Large intestine (tissue), 3 donors: ENCODE measurements at regions not wholly inside any gene's neighbourhood (a gene's known extent, or its start where the extent isn't known, plus 50 kb on each side); places are given as distances from the start of the nearest gene placed in this dataset.

ENCODE experiments used
- DNase-seq, 2 donors: peaks; one replicate each; pipeline versions ENCODE4 v3.0.0 to v3.0.0-alpha.2; 2013
- H3K27ac ChIP-seq: one replicate; pipeline ENCODE4 v1.5.1; 2013; ENCODE audit warnings: low read length
- H3K27me3 ChIP-seq: 2 replicates; pipeline ENCODE4 v1.6.1; 2013; ENCODE audit warnings: low read length; ENCODE audit not compliant: control insufficient read depth, insufficient read depth
- H3K36me3 ChIP-seq: 2 replicates; pipeline ENCODE4 v1.6.1; 2013; ENCODE audit warnings: low read length; ENCODE audit not compliant: control insufficient read depth, insufficient read depth
- H3K4me1 ChIP-seq: one replicate; pipeline ENCODE4 v1.6.1; 2013; ENCODE audit warnings: low read length; ENCODE audit not compliant: control insufficient read depth, insufficient read depth
- H3K4me3 ChIP-seq: one replicate; pipeline ENCODE4 v1.5.1; 2013; ENCODE audit warnings: low read length
- H3K9me3 ChIP-seq: one replicate; pipeline ENCODE4 v1.6.1; 2013; ENCODE audit warnings: mild to moderate bottlenecking, low read depth, low read length, moderate library complexity; ENCODE audit not compliant: control insufficient read depth
- WGBS: methylation state at CpG from one replicate; pipeline ENCODE4 v1.1.5; 2013; ENCODE audit warnings: low lambda C conversion rate; ENCODE audit not compliant: insufficient coverage; 5-methylcytosine and 5-hydroxymethylcytosine counted together

GRCh38 chr18:28594034-28594433, 417.1 kb upstream of the CDH2 start:
- H3K36me3 ChIP-seq: no peaks in the 10 kb centered on the region
- no peaks in the 10 kb centered on the region for H3K9me3 ChIP-seq
- DNase-seq: no peak
- no peaks in the 10 kb centered on the region for H3K27me3 ChIP-seq
- H3K4me1 ChIP-seq: no peaks in the 10 kb centered on the region
- H3K4me3 ChIP-seq: no peak overlapping the region
- no CpG with 5 or more reads among the region's 4 CpGs for WGBS
- H3K27ac ChIP-seq: no peak overlapping the region

GRCh38 chr18:28588884-28589549, 412.1 kb upstream of the CDH2 start:
- DNase-seq: no peak
- H3K4me1 ChIP-seq: no peaks in the 10 kb centered on the region
- no peaks in the 10 kb centered on the region for H3K27me3 ChIP-seq
- H3K27ac ChIP-seq: no peak overlapping the region
- no peak overlapping the region for H3K4me3 ChIP-seq
- WGBS: 100% methylated on average over 1 of the region's 1 CpG
- H3K36me3 ChIP-seq: no peaks in the 10 kb centered on the region
- no peaks in the 10 kb centered on the region for H3K9me3 ChIP-seq

- no peak overlapping the region for H3K27ac ChIP-seq
- no peaks in the 10 kb centered on the region for H3K36me3 ChIP-seq
- 92% methylated on average over 2 of the region's 5 CpGs for WGBS
- no peaks in the 10 kb centered on the region for H3K27me3 ChIP-seq
- H3K9me3 ChIP-seq: no peaks in the 10 kb centered on the region
- no peaks in the 10 kb centered on the region for H3K4me1 ChIP-seq
- no peak for DNase-seq
- no peak overlapping the region for H3K4me3 ChIP-seq
These were observed 407.8 kb upstream of the CDH2 start for GRCh38 chr18:28584731-28585130.

GRCh38 chr18:28582724-28583123, 405.8 kb upstream of the CDH2 start:
- no peaks in the 10 kb centered on the region for H3K9me3 ChIP-seq
- no peaks in the 10 kb centered on the region for H3K27me3 ChIP-seq
- H3K27ac ChIP-seq: no peak overlapping the region
- no peaks in the 10 kb centered on the region for H3K4me1 ChIP-seq
- no peak overlapping the region for H3K4me3 ChIP-seq
- no peaks in the 10 kb centered on the region for H3K36me3 ChIP-seq
- WGBS: 100% methylated on average over 1 of the region's 2 CpGs
- no peak for DNase-seq

GRCh38 chr18:28581521-28582071, 404.7 kb upstream of the CDH2 start:
- no peak overlapping the region for H3K4me3 ChIP-seq
- H3K9me3 ChIP-seq: no peaks in the 10 kb centered on the region
- H3K27me3 ChIP-seq: no peaks in the 10 kb centered on the region
- no peaks in the 10 kb centered on the region for H3K36me3 ChIP-seq
- H3K27ac ChIP-seq: no peak overlapping the region
- no peak for DNase-seq
- no peaks in the 10 kb centered on the region for H3K4me1 ChIP-seq
- no CpG with 5 or more reads among the region's 4 CpGs for WGBS

- Histone ChIP-seq H3K9me3 (no peaks in the 10 kb centered on the region), H3K4me1 (no peaks in the 10 kb centered on the region), H3K4me3 (no peak overlapping the region), H3K27ac (no peak overlapping the region), H3K27me3 (no peaks in the 10 kb centered on the region), H3K36me3 (no peaks in the 10 kb centered on the region)
- no peak for DNase-seq
- WGBS: no CpG with 5 or more reads among the region's 3 CpGs
These were observed 400.0 kb upstream of the CDH2 start for GRCh38 chr18:28576941-28577340.

GRCh38 chr18:28575123-28575522, 398.2 kb upstream of the CDH2 start:
- 90% methylated on average over 2 of the region's 3 CpGs for WGBS
- DNase-seq: no peak
- H3K27ac ChIP-seq: no peak overlapping the region
- no peak overlapping the region for H3K4me3 ChIP-seq
- no peaks in the 10 kb centered on the region for H3K27me3 ChIP-seq
- no peaks in the 10 kb centered on the region for H3K9me3 ChIP-seq
- no peaks in the 10 kb centered on the region for H3K36me3 ChIP-seq
- no peaks in the 10 kb centered on the region for H3K4me1 ChIP-seq

- 71% methylated on average over 1 of the region's 1 CpG for WGBS
These were observed 397.2 kb upstream of the CDH2 start for GRCh38 chr18:28574175-28574574.

GRCh38 chr18:28571929-28572328, 395.0 kb upstream of the CDH2 start:
- Histone ChIP-seq H3K4me3 (no peak overlapping the region), H3K27ac (no peak overlapping the region), H3K4me1 (no peaks in the 10 kb centered on the region), H3K27me3 (no peaks in the 10 kb centered on the region), H3K9me3 (no peaks in the 10 kb centered on the region), H3K36me3 (no peaks in the 10 kb centered on the region)
- no CpG with 5 or more reads among the region's 2 CpGs for WGBS
- no peak for DNase-seq

More at GRCh38 chr18:28574175-28574574, 397.2 kb upstream of the CDH2 start:
- Histone ChIP-seq H3K27ac (no peak overlapping the region), H3K4me1 (no peaks in the 10 kb centered on the region), H3K4me3 (no peak overlapping the region), H3K36me3 (no peaks in the 10 kb centered on the region), H3K9me3 (no peaks in the 10 kb centered on the region), H3K27me3 (no peaks in the 10 kb centered on the region)
- no peak for DNase-seq

- H3K27me3 ChIP-seq: no peaks in the 10 kb centered on the region
- no peak overlapping the region for H3K4me3 ChIP-seq
- no peaks in the 10 kb centered on the region for H3K4me1 ChIP-seq
- DNase-seq: no peak
- H3K9me3 ChIP-seq: no peaks in the 10 kb centered on the region
- no peak overlapping the region for H3K27ac ChIP-seq
- no peaks in the 10 kb centered on the region for H3K36me3 ChIP-seq
These were observed 383.4 kb upstream of the CDH2 start for GRCh38 chr18:28560331-28560730.

GRCh38 chr18:28559511-28559910, 382.6 kb upstream of the CDH2 start:
- no CpG with 5 or more reads among the region's 1 CpG for WGBS
- H3K4me3 ChIP-seq: no peak overlapping the region
- no peaks in the 10 kb centered on the region for H3K36me3 ChIP-seq
- no peaks in the 10 kb centered on the region for H3K4me1 ChIP-seq
- no peaks in the 10 kb centered on the region for H3K9me3 ChIP-seq
- H3K27me3 ChIP-seq: no peaks in the 10 kb centered on the region
- no peak for DNase-seq
- no peak overlapping the region for H3K27ac ChIP-seq
